HG03064 (cell line): ENCODE measurements at regions not wholly inside any gene's neighbourhood (a gene's known extent, or its start where the extent isn't known, plus 50 kb on each side); places are given as distances from the start of the nearest gene placed in this dataset.

ENCODE experiments used
- ATAC-seq: cut with Tn5 transposase; IDR thresholded peaks from one replicate; pipeline ENCODE4 v1.9.1; 2021; ENCODE audit warnings: low read depth; ENCODE audit not compliant: unreplicated experiment

GRCh38 chr3:26562021-26562768, 60.4 kb upstream of the LRRC3B start:
- no peak for ATAC-seq
